DMS 273 (cell line): ENCODE measurements at regions not wholly inside any gene's neighbourhood (a gene's known extent, or its start where the extent isn't known, plus 50 kb on each side); places are given as distances from the start of the nearest gene placed in this dataset.
A peak's percentile ranks its signal among the peaks of the same experiment; 100 is the strongest.
"Not testable (repeated sequence)": the region's sequence is repeated elsewhere in the genome, so short reads cannot be mapped to it uniquely, and the experiment has no call there.

Experiments
- DNase-seq: peaks from one replicate; lab custom pipeline; 2025; ENCODE audit not compliant: unreplicated experiment; lab: John Stamatoyannopoulos, UW

GRCh38 chr14:58751788-58752187 is 114.0 kb downstream of the DACT1 start:
- DNase-seq: no peak

GRCh38 chr14:58752289-58752688 is 114.5 kb downstream of the DACT1 start:
- no peak for DNase-seq

- DNase-seq: peak; percentile 81
Measured at GRCh38 chr14:58752771-58753201, 115.0 kb downstream of the DACT1 start.

- peak; percentile 81 for DNase-seq
Measured at GRCh38 chr14:58755031-58755925, 117.5 kb downstream of the DACT1 start.

- DNase-seq: no peak
Measured at GRCh38 chr14:58760121-58760520, 122.4 kb downstream of the DACT1 start.

- no peak for DNase-seq
Measured at GRCh38 chr14:58762629-58763028, 124.9 kb downstream of the DACT1 start.

- no peak for DNase-seq
Measured at GRCh38 chr14:58763210-58763609, 125.4 kb downstream of the DACT1 start.

GRCh38 chr14:58765418-58765831 is 127.7 kb downstream of the DACT1 start:
- DNase-seq: no peak

- no peak for DNase-seq
Measured at GRCh38 chr14:58765843-58766242, 128.1 kb downstream of the DACT1 start.

GRCh38 chr14:58769011-58769643 is 131.4 kb downstream of the DACT1 start:
- no peak for DNase-seq

- DNase-seq: no peak
Measured at GRCh38 chr14:58769771-58770170, 132.0 kb downstream of the DACT1 start.

- DNase-seq: peak; percentile 61
Measured at GRCh38 chr14:58770491-58770982, 132.8 kb downstream of the DACT1 start.

- no peak for DNase-seq
Measured at GRCh38 chr14:58771016-58771415, 133.3 kb downstream of the DACT1 start.

GRCh38 chr14:58772116-58772515 is 134.4 kb downstream of the DACT1 start:
- DNase-seq: no peak

- peak; percentile 18 for DNase-seq
Measured at GRCh38 chr14:58772794-58773620, 135.2 kb downstream of the DACT1 start.

GRCh38 chr14:58774531-58774930 is 136.8 kb downstream of the DACT1 start:
- no peak for DNase-seq

GRCh38 chr14:58775130-58775529 is 137.4 kb downstream of the DACT1 start:
- not testable (repeated sequence) for DNase-seq

GRCh38 chr14:58776516-58776915 is 138.8 kb downstream of the DACT1 start:
- DNase-seq: no peak

- DNase-seq: no peak
Measured at GRCh38 chr14:58777541-58777979, 139.8 kb downstream of the DACT1 start.

GRCh38 chr14:58778202-58778601 is 140.4 kb downstream of the DACT1 start:
- DNase-seq: no peak

- no peak for DNase-seq
Measured at GRCh38 chr14:58779376-58779775, 141.6 kb downstream of the DACT1 start.
